Ishikawa (cell line): ENCODE measurements at regions not wholly inside any gene's neighbourhood (a gene's known extent, or its start where the extent isn't known, plus 50 kb on each side); places are given as distances from the start of the nearest gene placed in this dataset.

Experiments
- CEBPB ChIP-seq: IDR thresholded peaks from 2 replicates; pipeline ENCODE4 v1.6.1; 2012
- CREB1 ChIP-seq: IDR thresholded peaks from 2 replicates; pipeline ENCODE4 v1.6.1; 2012; ENCODE audit warnings: low read depth
- TCF12 ChIP-seq: IDR thresholded peaks from 2 replicates; pipeline ENCODE4 v1.6.1; 2012; ENCODE audit warnings: low read depth
- YY1 ChIP-seq: IDR thresholded peaks from 2 replicates; pipeline ENCODE4 v1.6.1; 2012; ENCODE audit warnings: low read depth
- TF ChIP-seq, protein P1 (sequence below): IDR thresholded peaks from 2 replicates; pipeline ENCODE4 v1.6.1; 2012

DNA sequence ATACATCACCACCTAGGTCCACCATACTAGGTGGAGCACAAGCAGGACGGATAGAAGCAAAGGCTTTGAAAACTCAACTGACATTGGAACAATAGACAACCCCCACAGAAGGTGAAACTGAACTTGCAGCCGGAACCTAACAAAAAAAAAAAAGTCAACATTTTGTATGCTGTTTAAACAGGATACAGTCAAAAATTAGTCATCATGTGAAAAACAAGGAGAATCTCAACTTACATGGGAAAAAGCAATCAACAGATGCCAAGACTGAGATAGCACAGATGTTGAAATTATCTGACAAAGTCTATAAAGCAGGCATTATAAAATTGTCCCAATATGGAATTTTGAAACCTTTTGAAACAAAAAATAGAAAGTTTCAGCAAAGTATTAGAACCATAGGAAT is 123.8 kb downstream of the RAB38 start:
- TF ChIP-seq CREB1 = no peak
- TF ChIP-seq, protein P1, sequence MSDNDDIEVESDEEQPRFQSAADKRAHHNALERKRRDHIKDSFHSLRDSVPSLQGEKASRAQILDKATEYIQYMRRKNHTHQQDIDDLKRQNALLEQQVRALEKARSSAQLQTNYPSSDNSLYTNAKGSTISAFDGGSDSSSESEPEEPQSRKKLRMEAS = no peak
- TF ChIP-seq CEBPB = no peak
- no peak for TF ChIP-seq TCF12
- no peak for TF ChIP-seq YY1
